HepG2 (cell line): ENCODE measurements at regions not wholly inside any gene's neighbourhood (a gene's known extent, or its start where the extent isn't known, plus 50 kb on each side); places are given as distances from the start of the nearest gene placed in this dataset.

Source experiments
- ATAC-seq: fragments of 200-7000 bp; cut with Tn5 transposase; 3 replicates; pipeline ENCODE4 v1.9.1; 2020; ENCODE audit warnings: mild to moderate bottlenecking, moderate library complexity
- BruUV-seq: library from RNA; stranded (reverse); fragments of 400-500 nt; replicated peaks from 2 replicates; lab custom pipeline; 2021; lab: Mats Ljungman, UMichigan
- CTCF ChIA-PET: fragments of 300-600 bp; formaldehyde crosslinking; extraction: SDS; loops from one replicate; lab custom pipeline; 2021; ENCODE audit warnings: low total read pairs, inconsistent platforms, low intra/inter-chr PET ratio; lab: Yijun Ruan, JAX
- POLR2A ChIA-PET: fragments of 350-600 bp; sonication (Branson Sonifier 250); formaldehyde crosslinking; loops from one replicate; lab custom pipeline; 2020; ENCODE audit warnings: antibody characterized with exemption, inconsistent platforms; lab: Yijun Ruan, JAX
- DNase-seq: peaks from one replicate; pipeline ENCODE4 v3.0.0-alpha.2; 2015; ENCODE audit warnings: low spot score
- FAIRE-seq: peaks from 3 replicates; lab custom pipeline; 2011; peaks lifted over from hg19 to GRCh38; lab: Jason Lieb, UNC
- H2AFZ ChIP-seq: one replicate; pipeline ENCODE4 v1.6.1; 2011; ENCODE audit warnings: low read length, inconsistent platforms
- H3K27ac ChIP-seq: fragments of 300-600 bp; 3 replicates; pipeline ENCODE4 v1.8.0; 2011; ENCODE audit warnings: mixed run types, mild to moderate bottlenecking, mixed read lengths, low read length, inconsistent platforms; ENCODE audit not compliant: insufficient read depth; ENCODE audit errors: extremely low read length
- H3K27me3 ChIP-seq, 2 experiments: fragments of 200-600 bp in 1 of 2; 2 replicates in 1 of 2; 3 replicates in 1 of 2; pipeline versions ENCODE4 v1.6.0 to v1.8.0; 2011; ENCODE audit warnings: low read length in 2 of 2, mild to moderate bottlenecking in 2 of 2, moderate library complexity in 2 of 2, inconsistent platforms in 1 of 2; ENCODE audit not compliant: insufficient read depth in 2 of 2, control insufficient read depth in 1 of 2
- H3K36me3 ChIP-seq, 2 experiments: fragments of 200-600 bp in 1 of 2; replicated peaks in 1 of 2; 2 replicates in 1 of 2; 3 replicates in 1 of 2; pipeline versions ENCODE4 v1.5.1 to v1.8.0; 2011; ENCODE audit warnings: low read length in 2 of 2, inconsistent platforms in 1 of 2; ENCODE audit not compliant: insufficient read depth in 2 of 2, control insufficient read depth in 1 of 2
- H3K4me1 ChIP-seq: 2 replicates; pipeline ENCODE4 v1.5.1; 2012; ENCODE audit warnings: low read length, inconsistent platforms; ENCODE audit not compliant: insufficient read depth
- H3K4me2 ChIP-seq: 2 replicates; pipeline ENCODE4 v1.6.0; 2011; ENCODE audit warnings: low read depth, low read length, inconsistent platforms
- H3K4me3 ChIP-seq, 3 experiments: fragments of 200-600 bp in 1 of 3; sonication (generic), shearing (Covaris generic) in 1 of 3; replicated peaks in 1 of 3; 2 replicates each; pipeline ENCODE4 v1.5.1; 2011 to 2016; ENCODE audit warnings: low read length in 3 of 3, inconsistent platforms in 2 of 3, low read depth in 2 of 3, mild to moderate bottlenecking in 2 of 3, control low read depth in 1 of 3, mixed read lengths in 1 of 3; ENCODE audit not compliant: insufficient read depth in 1 of 3
- H3K79me2 ChIP-seq: one replicate; pipeline ENCODE4 v1.6.1; 2011; ENCODE audit warnings: low read length, inconsistent platforms; ENCODE audit not compliant: insufficient read depth
- H3K9ac ChIP-seq: 2 replicates; pipeline ENCODE4 v1.6.0; 2011; ENCODE audit warnings: mild to moderate bottlenecking, low read depth, low read length, inconsistent platforms; ENCODE audit not compliant: insufficient read depth
- H3K9me3 ChIP-seq: 2 replicates; pipeline ENCODE4 v1.5.1; 2012; ENCODE audit warnings: mild to moderate bottlenecking, low read length
- H4K20me1 ChIP-seq: 2 replicates; pipeline ENCODE4 v1.6.0; 2011; ENCODE audit warnings: inconsistent platforms, mild to moderate bottlenecking, low read length, moderate library complexity; ENCODE audit not compliant: insufficient read depth
- CEBPB ChIP-seq: IDR thresholded peaks from 2 replicates; pipeline ENCODE4 v1.6.1; 2011; ENCODE audit warnings: low read depth, low read length, improper control_type of control experiment, borderline replicate concordance
- FOXO4 ChIP-seq: sonication (generic); formaldehyde crosslinking; conservative IDR thresholded peaks from 2 replicates; pipeline ENCODE4 v1.8.1; 2023; ENCODE audit warnings: missing genetic modification reagents
- HOXA9 ChIP-seq: sonication (generic); formaldehyde crosslinking; IDR thresholded peaks from 2 replicates; pipeline ENCODE4 v1.8.1; 2022; ENCODE audit warnings: missing genetic modification reagents, mild to moderate bottlenecking, moderate library complexity, borderline replicate concordance
- SMARCC2 ChIP-seq: fragments of 450-650 bp; IDR thresholded peaks from 2 replicates; pipeline ENCODE4 v1.6.1; 2017; ENCODE audit warnings: antibody characterized with exemption, mild to moderate bottlenecking
- SMC3 ChIP-seq: IDR thresholded peaks from 2 replicates; pipeline ENCODE4 v1.6.1; 2011; ENCODE audit warnings: low read length, improper control_type of control experiment
- ZNF781 ChIP-seq: sonication (generic); formaldehyde crosslinking; IDR thresholded peaks from 2 replicates; pipeline ENCODE4 v1.5.1; 2020; ENCODE audit warnings: borderline replicate concordance, mild to moderate bottlenecking, missing genetic modification reagents; ENCODE audit errors: not compliant biosample characterization
- ZSCAN5A ChIP-seq: sonication (generic); formaldehyde crosslinking; IDR thresholded peaks from 2 replicates; pipeline ENCODE4 v1.8.0; 2022; ENCODE audit warnings: mild to moderate bottlenecking, missing genetic modification reagents, borderline replicate concordance
- WGBS: methylation state at CpG from one replicate; pipeline ENCODE4 v1.1.6; 2017; ENCODE audit warnings: low lambda C conversion rate; 5-methylcytosine and 5-hydroxymethylcytosine counted together
- in situ Hi-C: cut with HindIII; loops from 2 replicates; pipeline ENCODE4 v1.10.0; 2017; ENCODE audit warnings: low pct_unique_long_range_greater_than_20kb; ENCODE audit not compliant: extremely low pct_ligation_motif_present
- intact Hi-C: fragments of 100-400 bp; cut with micrococcal nuclease; formaldehyde crosslinking; loops from one replicate; pipeline ENCODE4 v1.10.0; 2022; ENCODE audit not compliant: unreplicated experiment
- TF ChIP-seq, protein P1 (sequence below): sonication (generic); formaldehyde crosslinking; IDR thresholded peaks from 2 replicates; pipeline ENCODE4 v1.9.0; 2021; ENCODE audit warnings: missing genetic modification reagents, mild to moderate bottlenecking, borderline replicate concordance

GRCh38 chr10:33612551-33612950, 278.1 kb upstream of the NRP1 start:
- intact Hi-C loops (no loop called here), in situ Hi-C loops (no loop called here)
- H3K4me3 ChIP-seq: no peak overlapping the region
- 25% methylated on average over 3 of the region's 3 CpGs for WGBS
- H4K20me1 ChIP-seq: no peaks in the 10 kb centered on the region
- no peaks in the 10 kb centered on the region; a peak in 1 of 5 replicates for H3K27me3 ChIP-seq
- no peak overlapping the region for H3K9ac ChIP-seq
- DNase-seq: no peak
- no peaks in the 10 kb centered on the region for H3K4me1 ChIP-seq
- no peak for FAIRE-seq
- no peaks in the 10 kb centered on the region for H3K36me3 ChIP-seq
- no peak for ATAC-seq
- no TSS peak for BruUV-seq
- H3K9me3 ChIP-seq: 0 out of 2 replicates have a peak, but pooled peaks cover 6% of the 10 kb centered on the region
- TF ChIP-seq SMC3 (no peak; the same call in 1 of the 2 replicates), SMARCC2 (no peak), ZSCAN5A (CRISPR knock-in tag) (no peak), ZNF781 (no peak), HOXA9 (CRISPR knock-in tag) (no peak), CEBPB (peak; percentile 71), FOXO4 (CRISPR knock-in tag) (no peak)
- TF ChIP-seq, protein P1, sequence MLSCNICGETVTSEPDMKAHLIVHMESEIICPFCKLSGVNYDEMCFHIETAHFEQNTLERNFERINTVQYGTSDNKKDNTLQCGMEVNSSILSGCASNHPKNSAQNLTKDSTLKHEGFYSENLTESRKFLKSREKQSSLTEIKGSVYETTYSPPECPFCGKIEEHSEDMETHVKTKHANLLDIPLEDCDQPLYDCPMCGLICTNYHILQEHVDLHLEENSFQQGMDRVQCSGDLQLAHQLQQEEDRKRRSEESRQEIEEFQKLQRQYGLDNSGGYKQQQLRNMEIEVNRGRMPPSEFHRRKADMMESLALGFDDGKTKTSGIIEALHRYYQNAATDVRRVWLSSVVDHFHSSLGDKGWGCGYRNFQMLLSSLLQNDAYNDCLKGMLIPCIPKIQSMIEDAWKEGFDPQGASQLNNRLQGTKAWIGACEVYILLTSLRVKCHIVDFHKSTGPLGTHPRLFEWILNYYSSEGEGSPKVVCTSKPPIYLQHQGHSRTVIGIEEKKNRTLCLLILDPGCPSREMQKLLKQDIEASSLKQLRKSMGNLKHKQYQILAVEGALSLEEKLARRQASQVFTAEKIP (CRISPR knock-in tag): no peak
- CTCF ChIA-PET: no interaction called here
- POLR2A ChIA-PET: no interaction called here
- no peak overlapping the region for H3K4me2 ChIP-seq
- no peak overlapping the region for H2AFZ ChIP-seq
- H3K27ac ChIP-seq: no peak overlapping the region
- H3K79me2 ChIP-seq: no peaks in the 10 kb centered on the region
